Natural killer cell (primary cell): ENCODE measurements at regions not wholly inside any gene's neighbourhood (a gene's known extent, or its start where the extent isn't known, plus 50 kb on each side); places are given as distances from the start of the nearest gene placed in this dataset.
A peak's percentile ranks its signal among the peaks of the same experiment; 100 is the strongest.

Experiments
- ATAC-seq, 3 donors: fragments of 150-1000 bp in 2 of 3; fragments of 200-7000 bp in 1 of 3; cut with Tn5 transposase; 1 replicate in 1 of 3; 2 replicates in 2 of 3; pipeline ENCODE4 v1.10.0; 2021; ENCODE audit warnings: mild to moderate bottlenecking in 2 of 3, moderate library complexity in 2 of 3
- DNase-seq, 2 donors: peaks; one replicate each; pipeline versions ENCODE4 v3.0.0 to v3.0.0-alpha.2; 2013 to 2021; ENCODE audit warnings: mixed read lengths in 1 of 2
- H3K27ac ChIP-seq: one replicate; pipeline ENCODE4 v1.5.1; 2013; ENCODE audit warnings: mild to moderate bottlenecking, low read length
- H3K27me3 ChIP-seq: one replicate; pipeline ENCODE4 v1.6.1; 2013; ENCODE audit warnings: low read length; ENCODE audit not compliant: control insufficient read depth, insufficient read depth
- H3K36me3 ChIP-seq: one replicate; pipeline ENCODE4 v1.6.1; 2013; ENCODE audit warnings: low read length; ENCODE audit not compliant: control insufficient read depth, insufficient read depth
- H3K4me1 ChIP-seq: one replicate; pipeline ENCODE4 v1.6.1; 2013; ENCODE audit warnings: low read length; ENCODE audit not compliant: control insufficient read depth, insufficient read depth
- H3K4me3 ChIP-seq: one replicate; pipeline ENCODE4 v1.5.1; 2013; ENCODE audit warnings: low read length
- H3K9me3 ChIP-seq: one replicate; pipeline ENCODE4 v1.6.1; 2013; ENCODE audit warnings: low read length; ENCODE audit not compliant: control insufficient read depth, insufficient read depth
- H3K27ac Mint-ChIP-seq, 2 donors: one replicate each; pipeline ENCODE4 v1.8.0; 2022; ENCODE audit warnings: mild to moderate bottlenecking in 2 of 2, mixed read lengths in 2 of 2, moderate library complexity in 1 of 2
- H3K27me3 Mint-ChIP-seq, 2 donors: one replicate each; pipeline ENCODE4 v1.8.0; 2022; ENCODE audit warnings: low read depth in 2 of 2, mixed read lengths in 2 of 2
- H3K36me3 Mint-ChIP-seq: one replicate; pipeline ENCODE4 v1.8.0; 2022; ENCODE audit warnings: mixed read lengths
- H3K4me1 Mint-ChIP-seq, 2 donors: one replicate each; pipeline ENCODE4 v1.8.0; 2022; ENCODE audit warnings: mixed read lengths in 2 of 2
- H3K4me3 Mint-ChIP-seq: one replicate; pipeline ENCODE4 v1.8.0; 2022; ENCODE audit warnings: mild to moderate bottlenecking, moderate library complexity, mixed read lengths
- H3K9me3 Mint-ChIP-seq, 2 donors: one replicate each; pipeline ENCODE4 v1.8.0; 2022; ENCODE audit warnings: mixed read lengths in 2 of 2
- WGBS: methylation state at CpG from one replicate; pipeline ENCODE4 v1.1.7; 2013; ENCODE audit warnings: missing lambda C conversion rate; ENCODE audit not compliant: insufficient coverage; 5-methylcytosine and 5-hydroxymethylcytosine counted together
- intact Hi-C: fragments of 100-400 bp; cut with micrococcal nuclease; formaldehyde crosslinking; loops from one replicate; pipeline ENCODE4 v1.14.2; 2022
- TF ChIP-seq, protein P1 (sequence below): fragments of 200-600 bp; IDR thresholded peaks from one replicate; pipeline ENCODE4 v1.8.0; 2022; ENCODE audit warnings: antibody characterized with exemption

GRCh38 chr13:108534728-108535127 lies 94.7 kb upstream of the MYO16 start:
- no peaks in the 10 kb centered on the region for H3K27me3 ChIP-seq
- H3K4me1 ChIP-seq: no peaks in the 10 kb centered on the region
- no peaks in the 10 kb centered on the region for H3K36me3 ChIP-seq
- intact Hi-C loops: no loop called here
- no peak for DNase-seq
- no peak overlapping the region for H3K27ac ChIP-seq
- Mint-ChIP-seq H3K27me3 (no peaks in the 10 kb centered on the region), H3K4me1 (no peaks in the 10 kb centered on the region), H3K9me3 (peaks cover 18 to 21% of the 10 kb centered on the region in 2 donors), H3K4me3 (no peak overlapping the region), H3K36me3 (no peaks in the 10 kb centered on the region), H3K27ac (no peak overlapping the region)
- no peaks in the 10 kb centered on the region for H3K9me3 ChIP-seq
- no peak overlapping the region for H3K4me3 ChIP-seq
- TF ChIP-seq, protein P1, sequence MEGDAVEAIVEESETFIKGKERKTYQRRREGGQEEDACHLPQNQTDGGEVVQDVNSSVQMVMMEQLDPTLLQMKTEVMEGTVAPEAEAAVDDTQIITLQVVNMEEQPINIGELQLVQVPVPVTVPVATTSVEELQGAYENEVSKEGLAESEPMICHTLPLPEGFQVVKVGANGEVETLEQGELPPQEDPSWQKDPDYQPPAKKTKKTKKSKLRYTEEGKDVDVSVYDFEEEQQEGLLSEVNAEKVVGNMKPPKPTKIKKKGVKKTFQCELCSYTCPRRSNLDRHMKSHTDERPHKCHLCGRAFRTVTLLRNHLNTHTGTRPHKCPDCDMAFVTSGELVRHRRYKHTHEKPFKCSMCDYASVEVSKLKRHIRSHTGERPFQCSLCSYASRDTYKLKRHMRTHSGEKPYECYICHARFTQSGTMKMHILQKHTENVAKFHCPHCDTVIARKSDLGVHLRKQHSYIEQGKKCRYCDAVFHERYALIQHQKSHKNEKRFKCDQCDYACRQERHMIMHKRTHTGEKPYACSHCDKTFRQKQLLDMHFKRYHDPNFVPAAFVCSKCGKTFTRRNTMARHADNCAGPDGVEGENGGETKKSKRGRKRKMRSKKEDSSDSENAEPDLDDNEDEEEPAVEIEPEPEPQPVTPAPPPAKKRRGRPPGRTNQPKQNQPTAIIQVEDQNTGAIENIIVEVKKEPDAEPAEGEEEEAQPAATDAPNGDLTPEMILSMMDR: peak; percentile 14
- ATAC-seq: no peak

DNA sequence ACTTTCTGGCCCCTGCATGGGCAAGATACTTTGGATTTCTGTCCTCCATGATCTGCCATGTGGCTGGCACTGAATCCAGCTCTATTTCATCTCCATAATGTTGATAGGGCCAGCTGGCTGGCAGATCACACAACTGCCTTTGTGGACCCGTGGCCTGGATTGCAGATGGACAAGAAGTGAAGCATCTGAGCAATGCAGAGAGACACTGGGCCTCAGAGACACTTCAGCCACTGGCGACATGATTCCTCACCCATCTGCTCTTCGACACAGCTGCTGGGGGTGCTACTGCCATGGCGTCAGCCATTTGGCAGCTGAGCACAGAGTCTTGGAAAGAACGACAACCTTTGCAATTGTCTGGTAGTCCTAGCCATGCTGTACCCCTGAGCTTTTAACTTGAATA lies 79.5 kb upstream of the MYO16 start:
- WGBS: 80% methylated on average over 5 of the region's 5 CpGs
- Histone ChIP-seq H3K27me3 (no peaks in the 10 kb centered on the region), H3K9me3 (no peaks in the 10 kb centered on the region), H3K4me1 (no peaks in the 10 kb centered on the region), H3K36me3 (no peaks in the 10 kb centered on the region), H3K27ac (no peak overlapping the region), H3K4me3 (no peak overlapping the region)
- H3K9me3 Mint-ChIP-seq: peaks cover 14 to 17% of the 10 kb centered on the region in 2 donors
- DNase-seq (no peak), ATAC-seq (no peak)
- intact Hi-C loops: no loop called here
- H3K27me3 Mint-ChIP-seq: no peaks in the 10 kb centered on the region
- no peak overlapping the region for H3K27ac Mint-ChIP-seq
- no peak overlapping the region for H3K4me3 Mint-ChIP-seq
- H3K36me3 Mint-ChIP-seq: peaks cover 6% of the 10 kb centered on the region
- no peaks in the 10 kb centered on the region for H3K4me1 Mint-ChIP-seq
- TF ChIP-seq, protein P1: no peak

GRCh38 chr13:108551674-108552073 lies 77.7 kb upstream of the MYO16 start:
- Mint-ChIP-seq H3K4me3 (no peak overlapping the region), H3K36me3 (peaks cover 6% of the 10 kb centered on the region), H3K27me3 (no peaks in the 10 kb centered on the region), H3K27ac (no peak overlapping the region), H3K9me3 (peaks cover 13 to 18% of the 10 kb centered on the region in 2 donors), H3K4me1 (no peaks in the 10 kb centered on the region)
- intact Hi-C loops: no loop called here
- TF ChIP-seq, protein P1: no peak
- 100% methylated on average over 1 of the region's 2 CpGs for WGBS
- Histone ChIP-seq H3K9me3 (no peaks in the 10 kb centered on the region), H3K4me3 (no peak overlapping the region), H3K27ac (no peak overlapping the region), H3K4me1 (no peaks in the 10 kb centered on the region), H3K27me3 (no peaks in the 10 kb centered on the region), H3K36me3 (no peaks in the 10 kb centered on the region)
- ATAC-seq (no peak), DNase-seq (no peak)

DNA sequence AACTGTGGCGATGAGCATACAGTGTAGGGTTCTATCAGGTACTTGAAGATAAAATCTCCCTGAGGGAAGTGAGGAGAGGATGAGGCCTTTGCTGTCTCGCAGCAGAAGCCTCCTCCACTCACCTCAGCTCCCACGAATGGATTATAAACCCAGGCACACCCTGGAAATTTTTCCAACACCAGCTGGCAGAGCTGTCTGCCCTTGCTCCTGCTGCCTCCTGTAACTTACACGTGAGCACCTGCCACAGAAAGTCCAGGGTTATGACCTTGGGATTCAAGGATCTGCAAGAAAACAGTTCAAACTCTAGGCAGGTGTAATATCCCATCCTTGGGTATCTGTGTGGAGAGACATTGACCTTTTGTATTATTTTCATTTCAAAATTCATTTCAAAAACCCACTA lies 70.9 kb upstream of the MYO16 start:
- H3K4me3 ChIP-seq: no peak overlapping the region
- Mint-ChIP-seq H3K27ac (no peak overlapping the region), H3K9me3 (peaks cover 2 to 14% of the 10 kb centered on the region in 2 donors), H3K4me1 (no peaks in the 10 kb centered on the region), H3K36me3 (peaks cover 6% of the 10 kb centered on the region), H3K27me3 (no peaks in the 10 kb centered on the region), H3K4me3 (no peak overlapping the region)
- no peak overlapping the region for H3K27ac ChIP-seq
- H3K4me1 ChIP-seq: no peaks in the 10 kb centered on the region
- TF ChIP-seq, protein P1: no peak
- whole genome bisulfite sequencing: 85% methylated on average over 4 of the region's 4 CpGs
- no peaks in the 10 kb centered on the region for H3K9me3 ChIP-seq
- no peak for DNase-seq
- ATAC-seq: no peak
- no peaks in the 10 kb centered on the region for H3K36me3 ChIP-seq
- H3K27me3 ChIP-seq: no peaks in the 10 kb centered on the region
- intact Hi-C loops: no loop called here
